Stimulated activated CD4-positive, alpha-beta T cell treated with anti-CD3 and anti-CD28 coated beads, Interleukin-2, amount 100 ng/mL, for 48 hours (primary cell): ENCODE measurements at regions not wholly inside any gene's neighbourhood (a gene's known extent, or its start where the extent isn't known, plus 50 kb on each side); places are given as distances from the start of the nearest gene placed in this dataset.

ENCODE experiments used
- DNase-seq, 2 donors: peaks; one replicate each; pipeline ENCODE4 v3.0.0-alpha.2; 2020

- no peak for DNase-seq
Measured at GRCh38 chr6:8213995-8214394, 111.6 kb upstream of the EEF1E1 start.

GRCh38 chr6:8212720-8213434 lies 110.5 kb upstream of the EEF1E1 start:
- no peak for DNase-seq

GRCh38 chr6:8207869-8208191 lies 105.5 kb upstream of the EEF1E1 start:
- no peak for DNase-seq

GRCh38 chr6:8207191-8207868 lies 105.0 kb upstream of the EEF1E1 start:
- DNase-seq = no peak

- no peak for DNase-seq
Measured at GRCh38 chr6:8203337-8203736, 101.0 kb upstream of the EEF1E1 start.

GRCh38 chr6:8201679-8202078 lies 99.3 kb upstream of the EEF1E1 start:
- no peak for DNase-seq

- DNase-seq = no peak
Measured at GRCh38 chr6:8200255-8200654, 97.9 kb upstream of the EEF1E1 start.

GRCh38 chr6:8195714-8196102 lies 93.4 kb upstream of the EEF1E1 start:
- DNase-seq = no peak

GRCh38 chr6:8195040-8195713 lies 92.8 kb upstream of the EEF1E1 start:
- no peak for DNase-seq

DNA sequence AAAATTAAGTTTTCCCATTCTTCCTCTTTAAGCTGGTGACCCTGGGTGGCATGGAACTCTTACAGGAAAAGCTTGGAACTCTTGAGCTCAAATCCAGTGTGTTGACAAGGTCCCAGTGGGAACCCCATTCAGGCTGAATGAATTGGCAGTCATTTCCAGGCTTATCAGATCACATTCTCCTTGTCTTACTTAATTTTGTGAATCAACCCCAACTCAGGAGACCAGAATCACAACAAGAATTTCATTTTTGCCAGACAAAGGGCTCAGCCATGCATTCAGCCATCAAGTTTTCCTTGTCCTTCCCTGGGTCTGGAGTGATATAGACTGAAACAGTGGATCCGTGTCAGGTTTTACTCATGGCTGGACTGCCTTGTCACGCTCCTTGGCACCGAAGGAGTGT lies 92.1 kb upstream of the EEF1E1 start:
- no peak for DNase-seq

DNA sequence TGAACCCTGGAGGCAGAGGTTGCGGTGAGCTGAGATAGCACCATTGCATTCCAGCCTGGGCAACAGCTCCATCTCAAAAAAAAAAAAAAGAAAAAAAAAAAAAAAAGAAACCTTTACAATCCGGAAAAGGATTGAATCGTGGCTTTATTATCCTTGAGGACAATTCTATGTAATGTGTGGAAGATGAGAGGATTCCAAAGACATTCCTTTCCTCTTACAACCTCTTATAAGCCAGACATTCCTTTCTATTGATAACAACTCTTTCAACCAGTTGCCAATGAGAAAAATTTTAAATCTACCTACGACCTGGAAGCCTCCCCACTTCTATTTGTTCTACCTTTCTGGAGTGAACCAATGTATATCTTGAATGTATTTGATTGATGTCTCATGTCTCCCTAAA lies 91.2 kb upstream of the EEF1E1 start:
- DNase-seq = no peak

- DNase-seq = no peak
Measured at GRCh38 chr6:8192597-8192996, 90.2 kb upstream of the EEF1E1 start.

DNA sequence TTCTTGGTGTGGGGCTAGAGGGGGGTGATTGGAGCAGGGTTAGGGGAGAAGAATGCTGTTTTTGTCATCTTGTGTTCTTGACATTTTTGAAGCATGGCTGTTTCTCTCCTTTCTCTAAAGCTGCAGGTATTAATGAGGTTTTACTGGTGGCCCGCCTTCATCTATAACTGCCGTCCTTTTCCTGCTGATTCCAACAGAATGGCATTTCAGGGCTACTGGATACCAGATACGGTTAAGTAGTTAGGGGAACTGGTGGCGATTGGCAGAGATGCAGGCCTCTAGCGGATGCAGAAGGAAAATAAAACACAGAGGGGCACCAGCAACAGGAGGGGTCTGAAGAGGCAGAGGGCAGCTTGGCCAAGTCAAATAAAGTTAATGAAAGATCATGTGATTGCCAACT lies 89.7 kb upstream of the EEF1E1 start:
- no peak for DNase-seq

DNA sequence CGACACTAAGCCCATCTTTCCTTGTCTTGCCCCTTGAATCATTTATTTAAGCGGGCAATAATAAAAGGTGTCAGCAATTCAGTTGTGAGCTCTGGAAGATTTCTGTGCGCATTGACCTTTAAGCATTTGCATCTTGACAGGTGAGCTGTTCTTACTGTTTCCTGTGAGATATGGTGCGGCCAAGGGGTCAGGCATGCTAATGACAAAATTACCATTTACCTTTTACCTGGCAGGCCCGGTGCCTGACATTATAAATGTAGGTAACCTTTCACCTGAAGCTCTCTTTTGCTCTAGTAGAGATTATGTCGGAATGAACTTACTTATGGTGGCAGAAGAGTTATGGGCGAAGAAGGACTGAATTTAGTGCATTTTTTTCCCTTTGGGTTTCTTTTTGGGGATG lies 89.3 kb upstream of the EEF1E1 start:
- no peak for DNase-seq

- DNase-seq = no peak
Measured at GRCh38 chr6:8187209-8187608, 84.9 kb upstream of the EEF1E1 start.

GRCh38 chr6:8182902-8183665 lies 80.7 kb upstream of the EEF1E1 start:
- no peak for DNase-seq

DNA sequence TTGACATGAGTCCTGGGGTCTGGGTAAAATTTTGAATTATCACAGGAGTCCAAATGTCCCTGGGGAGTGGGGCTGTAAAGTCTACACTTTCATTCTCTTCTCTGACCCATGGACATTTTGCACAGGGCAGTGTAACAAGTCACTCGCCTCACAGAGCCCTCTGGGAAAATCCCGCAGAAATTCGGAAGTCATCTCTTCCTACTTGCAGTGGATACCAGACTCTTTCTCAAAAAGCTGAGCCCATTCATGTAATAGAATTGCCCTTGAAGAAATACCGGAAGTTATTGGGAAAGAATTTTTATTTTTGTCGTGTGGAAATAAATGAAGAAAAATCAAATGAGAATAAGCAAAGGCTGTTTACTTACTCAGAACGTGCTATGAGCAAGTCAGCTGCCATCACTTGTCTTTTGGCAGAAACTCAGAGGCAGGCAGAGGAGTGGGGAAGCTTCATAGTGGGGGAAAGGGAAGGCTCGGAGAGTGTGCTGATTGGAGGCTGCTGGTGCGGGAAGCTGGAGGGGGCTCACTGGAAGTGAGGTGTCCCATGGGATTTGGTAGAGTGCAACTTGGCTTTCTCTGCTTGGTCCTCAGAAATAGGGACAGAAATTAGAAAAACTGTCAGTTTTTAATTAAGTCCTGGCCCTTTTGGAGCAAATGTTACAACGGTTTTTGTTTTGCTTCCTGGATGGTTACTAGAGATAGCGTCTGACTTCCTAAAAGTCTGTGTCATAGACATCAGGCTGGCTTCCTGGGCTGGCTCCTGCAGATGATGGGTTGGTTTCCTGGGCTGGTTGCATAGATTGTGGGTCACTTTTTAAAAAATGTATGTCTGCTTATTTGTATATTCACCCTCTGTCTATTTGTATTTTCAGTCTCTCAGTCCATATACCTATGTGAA lies 79.8 kb upstream of the EEF1E1 start:
- no peak for DNase-seq

- DNase-seq = no peak
Measured at GRCh38 chr6:8181160-8181881, 79.0 kb upstream of the EEF1E1 start.

- no peak for DNase-seq
Measured at GRCh38 chr6:8180327-8181159, 78.2 kb upstream of the EEF1E1 start.

GRCh38 chr6:8177721-8178120 lies 75.4 kb upstream of the EEF1E1 start:
- DNase-seq = no peak
